A549 (cell line): ENCODE measurements at regions not wholly inside any gene's neighbourhood (a gene's known extent, or its start where the extent isn't known, plus 50 kb on each side); places are given as distances from the start of the nearest gene placed in this dataset.

Experiments
- ATAC-seq, 2 experiments: fragments of 200-7000 bp in 1 of 2; fragments of >200 bp in 1 of 2; cut with Nextera tagmentation in 1 of 2; cut with Tn5 transposase in 1 of 2; 3 replicates each; pipeline versions ENCODE4 v1.8.0 to v1.9.1; 2018 to 2020; ENCODE audit warnings: mild to moderate bottlenecking in 1 of 2, moderate library complexity in 1 of 2
- CTCF ChIA-PET: fragments of 300-600 bp; sonication (Branson Sonifier 250); formaldehyde crosslinking; extraction: SDS; loops from one replicate; lab custom pipeline; 2021; ENCODE audit warnings: antibody characterized with exemption, inconsistent platforms; lab: Yijun Ruan, JAX
- POLR2A ChIA-PET: fragments of 350-600 bp; formaldehyde crosslinking; extraction: SDS; loops from one replicate; lab custom pipeline; 2021; ENCODE audit warnings: antibody characterized with exemption, inconsistent platforms; lab: Yijun Ruan, JAX
- DNase-seq, 2 experiments: peaks; one replicate each; pipeline versions ENCODE4 v3.0.0 to v3.0.0-alpha.2; 2011 to 2016; ENCODE audit warnings: low read depth in 1 of 2, low spot score in 1 of 2
- FAIRE-seq: peaks from 2 replicates; lab custom pipeline; 2011; peaks lifted over from hg19 to GRCh38; lab: Jason Lieb, UNC
- H3K27ac ChIP-seq, 2 experiments: fragments of >200 bp; sonication (Bioruptor Twin); formaldehyde crosslinking; 3 replicates each; pipeline ENCODE4 v1.5.1; 2016 to 2017
- H3K4me1 ChIP-seq: fragments of >200 bp; sonication (Bioruptor Twin); formaldehyde crosslinking; 3 replicates; pipeline ENCODE4 v1.6.1; 2016
- H3K4me2 ChIP-seq: fragments of >200 bp; sonication (Bioruptor Twin); formaldehyde crosslinking; 3 replicates; pipeline ENCODE4 v1.6.1; 2016
- H3K4me3 ChIP-seq: fragments of >200 bp; sonication (Bioruptor Twin); formaldehyde crosslinking; 3 replicates; pipeline ENCODE4 v1.5.1; 2016
- H3K9me3 ChIP-seq: fragments of >200 bp; sonication (Bioruptor Twin); formaldehyde crosslinking; 3 replicates; pipeline ENCODE4 v1.6.1; 2016
- CBX8 ChIP-seq: fragments of 200-600 bp; sonication (generic); IDR thresholded peaks from 2 replicates; pipeline ENCODE4 v1.6.1; 2016
- CEBPB ChIP-seq, 2 experiments: fragments of >200 bp in 1 of 2; sonication (Bioruptor Twin) in 1 of 2; formaldehyde crosslinking in 1 of 2; IDR thresholded peaks; 2 replicates each; pipeline ENCODE4 v1.6.1; 2012 to 2016
- E2F6 ChIP-seq: IDR thresholded peaks from 2 replicates; pipeline ENCODE4 v1.6.1; 2012; ENCODE audit warnings: low read depth, borderline replicate concordance
- EHMT2 ChIP-seq: fragments of 200-600 bp; sonication (generic); IDR thresholded peaks from 2 replicates; pipeline ENCODE4 v1.6.1; 2016; ENCODE audit warnings: antibody characterized with exemption, low read depth, mild to moderate bottlenecking, moderate library complexity
- ELK1 ChIP-seq: fragments of 150-350 bp; IDR thresholded peaks from 2 replicates; pipeline ENCODE4 v1.6.1; 2014; ENCODE audit warnings: low read depth, mild to moderate bottlenecking, low read length
- FOXS1 ChIP-seq: fragments of 250-450 bp; sonication (Bioruptor Pico); IDR thresholded peaks from 2 replicates; pipeline ENCODE4 v1.5.0; 2020; ENCODE audit warnings: mild to moderate bottlenecking, moderate library complexity
- HEYL ChIP-seq: fragments of 250-450 bp; sonication (Bioruptor Pico); IDR thresholded peaks from 2 replicates; pipeline ENCODE4 v1.8.0; 2021; ENCODE audit warnings: mild to moderate bottlenecking, moderate library complexity
- HOXA7 ChIP-seq: fragments of 250-450 bp; sonication (Bioruptor Pico); IDR thresholded peaks from 2 replicates; pipeline ENCODE4 v1.5.0; 2020; ENCODE audit warnings: mild to moderate bottlenecking, moderate library complexity
- JUN ChIP-seq, 2 experiments: fragments of >200 bp; sonication (Bioruptor Twin); formaldehyde crosslinking; IDR thresholded peaks; 2 replicates in 1 of 2; 3 replicates in 1 of 2; pipeline ENCODE4 v1.6.1; 2016 to 2017
- JUNB ChIP-seq: fragments of >200 bp; sonication (Bioruptor Twin); formaldehyde crosslinking; IDR thresholded peaks from 2 replicates; pipeline ENCODE4 v1.6.1; 2016
- KDM5A ChIP-seq: fragments of 200-600 bp; sonication (generic); IDR thresholded peaks from 2 replicates; pipeline ENCODE4 v1.6.1; 2016; ENCODE audit warnings: antibody characterized with exemption, mild to moderate bottlenecking
- MAFK ChIP-seq: fragments of 450-650 bp; IDR thresholded peaks from 2 replicates; pipeline ENCODE4 v1.6.1; 2014; ENCODE audit not compliant: partially characterized antibody
- MAZ ChIP-seq: fragments of 150-350 bp; IDR thresholded peaks from 2 replicates; pipeline ENCODE4 v1.6.1; 2014; ENCODE audit warnings: antibody characterized with exemption, low read depth, low read length, borderline replicate concordance
- MYC ChIP-seq: IDR thresholded peaks from 2 replicates; pipeline ENCODE4 v1.6.1; 2012; ENCODE audit warnings: mild to moderate bottlenecking, inconsistent platforms, low read length, improper control_type of control experiment, borderline replicate concordance
- NFE2L2 ChIP-seq: fragments of 150-350 bp; conservative IDR thresholded peaks from 2 replicates; pipeline ENCODE4 v1.6.1; 2014; ENCODE audit warnings: low read length
- NR3C1 ChIP-seq: fragments of >200 bp; sonication (Bioruptor Twin); formaldehyde crosslinking; IDR thresholded peaks from 3 replicates; pipeline ENCODE4 v1.6.1; 2017
- PBX3 ChIP-seq: IDR thresholded peaks from 2 replicates; pipeline ENCODE4 v1.6.1; 2012
- PHF8 ChIP-seq: fragments of 200-600 bp; sonication (generic); IDR thresholded peaks from 2 replicates; pipeline ENCODE4 v1.6.1; 2016; ENCODE audit warnings: low read depth, mild to moderate bottlenecking, antibody characterized with exemption, moderate library complexity, borderline replicate concordance
- POLR2A ChIP-seq: IDR thresholded peaks from 2 replicates; pipeline ENCODE4 v1.6.1; 2012; ENCODE audit warnings: mild to moderate bottlenecking, low read length
- POLR2AphosphoS2 ChIP-seq: conservative IDR thresholded peaks from 2 replicates; pipeline ENCODE4 v1.6.1; 2012; ENCODE audit warnings: low read length, improper control_type of control experiment, inconsistent platforms
- RAD21 ChIP-seq, 2 experiments: fragments of >200 bp in 1 of 2; sonication (Bioruptor Twin) in 1 of 2; formaldehyde crosslinking in 1 of 2; IDR thresholded peaks in 1 of 2; conservative IDR thresholded peaks in 1 of 2; 2 replicates in 1 of 2; 3 replicates in 1 of 2; pipeline ENCODE4 v1.6.1; 2012 to 2018; ENCODE audit warnings: inconsistent platforms in 1 of 2
- RARB ChIP-seq: fragments of 250-450 bp; sonication (Bioruptor Pico); IDR thresholded peaks from 2 replicates; pipeline ENCODE4 v1.8.0; 2021; ENCODE audit warnings: mild to moderate bottlenecking, moderate library complexity
- RCOR1 ChIP-seq: fragments of 150-350 bp; IDR thresholded peaks from 2 replicates; pipeline ENCODE4 v1.6.1; 2014; ENCODE audit warnings: antibody characterized with exemption, low read length, low read depth
- RNF2 ChIP-seq: fragments of 200-600 bp; sonication (generic); IDR thresholded peaks from 2 replicates; pipeline ENCODE4 v1.6.1; 2016; ENCODE audit warnings: low read depth, mild to moderate bottlenecking, antibody characterized with exemption, moderate library complexity, borderline replicate concordance
- SMC3 ChIP-seq: fragments of >200 bp; sonication (Bioruptor Twin); formaldehyde crosslinking; IDR thresholded peaks from 3 replicates; pipeline ENCODE4 v1.6.1; 2018; ENCODE audit warnings: inconsistent platforms
- USF2 ChIP-seq: fragments of 450-650 bp; IDR thresholded peaks from 2 replicates; pipeline ENCODE4 v1.6.1; 2014; ENCODE audit warnings: antibody characterized with exemption
- ZFP36 ChIP-seq: fragments of 450-650 bp; IDR thresholded peaks from 2 replicates; pipeline ENCODE4 v1.6.1; 2014; ENCODE audit warnings: borderline replicate concordance; ENCODE audit not compliant: partially characterized antibody
- ZNF302 ChIP-seq: fragments of 250-450 bp; sonication (Bioruptor Pico); IDR thresholded peaks from 2 replicates; pipeline ENCODE4 v1.9.0; 2021; ENCODE audit warnings: inconsistent platforms, mild to moderate bottlenecking, moderate library complexity
- WGBS: methylation state at CpG from one replicate; pipeline ENCODE4 v1.1.6; 2017; ENCODE audit errors: missing lambda C conversion rate; 5-methylcytosine and 5-hydroxymethylcytosine counted together

GRCh38 chr6:96460052-96460700 is 61.4 kb upstream of the UFL1 start (continued):
- TF ChIP-seq RNF2 = no peak

- DNase-seq = no peak
- Histone ChIP-seq H3K9me3 (no peaks in the 10 kb centered on the region), H3K4me3 (no peak overlapping the region), H3K27ac (no peak overlapping the region), H3K4me1 (no peaks in the 10 kb centered on the region), H3K4me2 (no peak overlapping the region)
- TF ChIP-seq USF2 (no peak), PBX3 (no peak), FOXS1 (no peak), CEBPB (IDR thresholded peaks at IDR 0.05) (no peak), POLR2A (no peak), MAFK (no peak), SMC3 (no peak), HEYL (CRISPR knock-in tag) (no peak), KDM5A (no peak), ZFP36 (no peak), JUN (IDR thresholded peaks at IDR 0.05) (no peak), JUNB (no peak)
- POLR2A ChIA-PET = no interaction called here
- no peak for ATAC-seq
- 2% methylated on average over 3 of the region's 3 CpGs for WGBS
- no peak for FAIRE-seq
- CTCF ChIA-PET = no interaction called here
Measured at GRCh38 chr6:96465321-96465903, 56.2 kb upstream of the UFL1 start.

- TF ChIP-seq MYC (no peak), MAZ (no peak), RCOR1 (no peak), RAD21 (conservative IDR thresholded peaks at IDR 0.05 in 1 of 2, IDR thresholded peaks at IDR 0.05 in 1 of 2) (no peak), PHF8 (no peak), HOXA7 (no peak), RARB (CRISPR knock-in tag) (no peak), JUN (IDR thresholded peaks at IDR 0.05) (no peak), CBX8 (no peak), ZNF302 (CRISPR knock-in tag) (no peak), ELK1 (no peak), EHMT2 (no peak), NFE2L2 (no peak), E2F6 (no peak), NR3C1 (no peak), CEBPB (IDR thresholded peaks at IDR 0.05) (no peak), POLR2AphosphoS2 (no peak), POLR2A (no peak), KDM5A (no peak)
- Histone ChIP-seq H3K4me1 (no peaks in the 10 kb centered on the region), H3K27ac (no peak overlapping the region), H3K9me3 (no peaks in the 10 kb centered on the region), H3K4me2 (no peak overlapping the region), H3K4me3 (no peak overlapping the region)
- 0% methylated on average over 2 of the region's 2 CpGs for WGBS
- ATAC-seq (no peak), DNase-seq (no peak), FAIRE-seq (no peak)
- POLR2A ChIA-PET = no interaction called here
- CTCF ChIA-PET = no interaction called here
Measured at GRCh38 chr6:96466147-96466863, 55.3 kb upstream of the UFL1 start.
